Muscle layer of duodenum (tissue), 2 donors: ENCODE measurements at regions not wholly inside any gene's neighbourhood (a gene's known extent, or its start where the extent isn't known, plus 50 kb on each side); places are given as distances from the start of the nearest gene placed in this dataset.

Source experiments
- H3K27ac ChIP-seq: one replicate; pipeline ENCODE4 v1.7.0; 2013; ENCODE audit warnings: mild to moderate bottlenecking, low read length
- H3K27me3 ChIP-seq: one replicate; pipeline ENCODE4 v1.7.0; 2013; ENCODE audit warnings: low read depth, mild to moderate bottlenecking, control low read depth, low read length
- H3K36me3 ChIP-seq, 2 donors: one replicate each; pipeline ENCODE4 v1.7.0; 2013; ENCODE audit warnings: low read length in 2 of 2, control low read depth in 1 of 2, mild to moderate bottlenecking in 1 of 2; ENCODE audit not compliant: insufficient read depth in 2 of 2, control insufficient read depth in 1 of 2
- H3K4me1 ChIP-seq, 2 donors: one replicate each; pipeline ENCODE4 v1.7.0; 2013; ENCODE audit warnings: low read length in 2 of 2, mild to moderate bottlenecking in 2 of 2, control low read depth in 1 of 2, moderate library complexity in 1 of 2; ENCODE audit not compliant: insufficient read depth in 2 of 2, control insufficient read depth in 1 of 2
- H3K4me3 ChIP-seq, 2 donors: one replicate each; pipeline ENCODE4 v1.7.0; 2013; ENCODE audit warnings: low read length in 2 of 2, low read depth in 1 of 2, mild to moderate bottlenecking in 1 of 2
- H3K9me3 ChIP-seq, 2 donors: one replicate each; pipeline ENCODE4 v1.7.0; 2013; ENCODE audit warnings: low read length in 2 of 2, control low read depth in 1 of 2, mild to moderate bottlenecking in 1 of 2; ENCODE audit not compliant: control insufficient read depth in 1 of 2
- donor health status: healthy.

GRCh38 chr12:115433014-115433634 is 749.1 kb upstream of the TBX3 start:
- Histone ChIP-seq H3K4me1 (no peaks in the 10 kb centered on the region), H3K27me3 (no peaks in the 10 kb centered on the region), H3K9me3 (no peaks in the 10 kb centered on the region), H3K27ac (no peak overlapping the region), H3K36me3 (no peaks in the 10 kb centered on the region), H3K4me3 (no peak overlapping the region)

GRCh38 chr12:115430636-115431035 is 746.7 kb upstream of the TBX3 start:
- H3K9me3 ChIP-seq: no peaks in the 10 kb centered on the region
- no peaks in the 10 kb centered on the region for H3K36me3 ChIP-seq
- no peak overlapping the region for H3K27ac ChIP-seq
- H3K27me3 ChIP-seq: no peaks in the 10 kb centered on the region
- no peak overlapping the region for H3K4me3 ChIP-seq
- no peaks in the 10 kb centered on the region for H3K4me1 ChIP-seq

- no peaks in the 10 kb centered on the region for H3K9me3 ChIP-seq
- H3K4me1 ChIP-seq: no peaks in the 10 kb centered on the region
- no peaks in the 10 kb centered on the region for H3K36me3 ChIP-seq
- H3K4me3 ChIP-seq: no peak overlapping the region
- H3K27me3 ChIP-seq: no peaks in the 10 kb centered on the region
- no peak overlapping the region for H3K27ac ChIP-seq
Observed at GRCh38 chr12:115426732-115427131, 742.8 kb upstream of the TBX3 start.

GRCh38 chr12:115424003-115424402 is 740.0 kb upstream of the TBX3 start:
- H3K4me3 ChIP-seq: no peak overlapping the region
- H3K4me1 ChIP-seq: no peaks in the 10 kb centered on the region
- H3K9me3 ChIP-seq: no peaks in the 10 kb centered on the region
- H3K27me3 ChIP-seq: no peaks in the 10 kb centered on the region
- no peak overlapping the region for H3K27ac ChIP-seq
- H3K36me3 ChIP-seq: no peaks in the 10 kb centered on the region

GRCh38 chr12:115423546-115423987 is 739.6 kb upstream of the TBX3 start:
- Histone ChIP-seq H3K4me1 (no peaks in the 10 kb centered on the region), H3K27me3 (no peaks in the 10 kb centered on the region), H3K36me3 (no peaks in the 10 kb centered on the region), H3K4me3 (no peak overlapping the region), H3K9me3 (no peaks in the 10 kb centered on the region), H3K27ac (no peak overlapping the region)

GRCh38 chr12:115422845-115423545 is 739.0 kb upstream of the TBX3 start:
- Histone ChIP-seq H3K36me3 (no peaks in the 10 kb centered on the region), H3K4me1 (no peaks in the 10 kb centered on the region), H3K4me3 (no peak overlapping the region), H3K27me3 (no peaks in the 10 kb centered on the region), H3K9me3 (no peaks in the 10 kb centered on the region), H3K27ac (no peak overlapping the region)

- Histone ChIP-seq H3K4me3 (no peak overlapping the region), H3K4me1 (no peaks in the 10 kb centered on the region)
Observed at GRCh38 chr12:115421796-115422709, 738.1 kb upstream of the TBX3 start.

GRCh38 chr12:115421350-115421749 is 737.4 kb upstream of the TBX3 start:
- H3K4me1 ChIP-seq: no peaks in the 10 kb centered on the region
- no peaks in the 10 kb centered on the region for H3K9me3 ChIP-seq
- H3K27me3 ChIP-seq: no peaks in the 10 kb centered on the region
- no peaks in the 10 kb centered on the region for H3K36me3 ChIP-seq
- no peak overlapping the region for H3K27ac ChIP-seq
- no peak overlapping the region for H3K4me3 ChIP-seq

More at GRCh38 chr12:115421796-115422709, 738.1 kb upstream of the TBX3 start:
- Histone ChIP-seq H3K36me3 (no peaks in the 10 kb centered on the region), H3K27ac (no peak overlapping the region), H3K27me3 (no peaks in the 10 kb centered on the region), H3K9me3 (no peaks in the 10 kb centered on the region)

GRCh38 chr12:115419145-115419646 is 735.2 kb upstream of the TBX3 start:
- Histone ChIP-seq H3K36me3 (no peaks in the 10 kb centered on the region), H3K4me3 (no peak overlapping the region), H3K4me1 (no peaks in the 10 kb centered on the region), H3K27me3 (no peaks in the 10 kb centered on the region), H3K9me3 (no peaks in the 10 kb centered on the region), H3K27ac (no peak overlapping the region)

GRCh38 chr12:115417610-115418009 is 733.6 kb upstream of the TBX3 start:
- H3K27ac ChIP-seq: no peak overlapping the region
- H3K27me3 ChIP-seq: no peaks in the 10 kb centered on the region
- no peaks in the 10 kb centered on the region for H3K4me1 ChIP-seq
- no peaks in the 10 kb centered on the region for H3K36me3 ChIP-seq
- no peaks in the 10 kb centered on the region for H3K9me3 ChIP-seq
- no peak overlapping the region for H3K4me3 ChIP-seq

GRCh38 chr12:115416869-115417268 is 732.9 kb upstream of the TBX3 start:
- no peak overlapping the region for H3K4me3 ChIP-seq
- H3K27me3 ChIP-seq: no peaks in the 10 kb centered on the region
- H3K27ac ChIP-seq: no peak overlapping the region
- no peaks in the 10 kb centered on the region for H3K36me3 ChIP-seq
- no peaks in the 10 kb centered on the region for H3K9me3 ChIP-seq
- no peaks in the 10 kb centered on the region for H3K4me1 ChIP-seq
